Activated CD4-positive, alpha-beta T cell treated with anti-CD3 and anti-CD28 coated beads, Interleukin-10, Interleukin-2, amounts not matched to agents 100 ng/mL and 50 ng/mL, durations not matched to agents 16 hours and 8 hours (primary cell): ENCODE measurements at regions not wholly inside any gene's neighbourhood (a gene's known extent, or its start where the extent isn't known, plus 50 kb on each side); places are given as distances from the start of the nearest gene placed in this dataset.
"Not testable (repeated sequence)": the region's sequence is repeated elsewhere in the genome, so short reads cannot be mapped to it uniquely, and the experiment has no call there.

ENCODE experiments used
- DNase-seq: peaks from one replicate; pipeline ENCODE4 v3.0.0-alpha.2; 2020

- DNase-seq, result no peak
Observed at GRCh38 chrX:39052751-39053150, 251.5 kb downstream of the MID1IP1 start.

- no peak for DNase-seq
Observed at GRCh38 chrX:39058724-39059123, 257.5 kb downstream of the MID1IP1 start.

GRCh38 chrX:39059866-39060265, 258.6 kb downstream of the MID1IP1 start:
- DNase-seq, result no peak

GRCh38 chrX:39063037-39063436, 261.8 kb downstream of the MID1IP1 start:
- no peak for DNase-seq

GRCh38 chrX:39063702-39064101, 262.4 kb downstream of the MID1IP1 start:
- DNase-seq, result no peak

- no peak for DNase-seq
Observed at GRCh38 chrX:39065051-39065871, 264.0 kb downstream of the MID1IP1 start.

- DNase-seq, result no peak
Observed at GRCh38 chrX:39067866-39068265, 266.6 kb downstream of the MID1IP1 start.

GRCh38 chrX:39068634-39069033, 267.4 kb downstream of the MID1IP1 start:
- not testable (repeated sequence) for DNase-seq

GRCh38 chrX:39070009-39070408, 268.8 kb downstream of the MID1IP1 start:
- DNase-seq, result no peak

- no peak for DNase-seq
Observed at GRCh38 chrX:39073131-39073530, 271.9 kb downstream of the MID1IP1 start.

GRCh38 chrX:39096599-39096998, 295.3 kb downstream of the MID1IP1 start:
- DNase-seq, result no peak

- no peak for DNase-seq
Observed at GRCh38 chrX:39104745-39105144, 303.5 kb downstream of the MID1IP1 start.

- DNase-seq, result no peak
Observed at GRCh38 chrX:39112143-39112542, 310.9 kb downstream of the MID1IP1 start.

- DNase-seq, result no peak
Observed at GRCh38 chrX:39115166-39115565, 313.9 kb downstream of the MID1IP1 start.

- no peak for DNase-seq
Observed at GRCh38 chrX:39117101-39117500, 315.8 kb downstream of the MID1IP1 start.

- DNase-seq, result no peak
Observed at GRCh38 chrX:39121903-39122302, 320.6 kb downstream of the MID1IP1 start.

GRCh38 chrX:39125834-39126233, 324.6 kb downstream of the MID1IP1 start:
- no peak for DNase-seq

GRCh38 chrX:39133971-39134370, 332.7 kb downstream of the MID1IP1 start:
- DNase-seq, result peak; percentile 33

- DNase-seq, result no peak
Observed at GRCh38 chrX:39137363-39137954, 336.2 kb downstream of the MID1IP1 start.

GRCh38 chrX:39140581-39140980, 339.3 kb downstream of the MID1IP1 start:
- no peak for DNase-seq

GRCh38 chrX:39144323-39144722, 343.1 kb downstream of the MID1IP1 start:
- DNase-seq, result no peak

- DNase-seq, result no peak
Observed at GRCh38 chrX:39144956-39145355, 343.7 kb downstream of the MID1IP1 start.

- DNase-seq, result no peak
Observed at GRCh38 chrX:39145859-39146258, 344.6 kb downstream of the MID1IP1 start.

- peak; percentile 55 for DNase-seq
Observed at GRCh38 chrX:39149761-39150160, 348.5 kb downstream of the MID1IP1 start.

- no peak for DNase-seq
Observed at GRCh38 chrX:39150220-39150619, 349.0 kb downstream of the MID1IP1 start.
